H1 (cell line): ENCODE measurements at regions not wholly inside any gene's neighbourhood (a gene's known extent, or its start where the extent isn't known, plus 50 kb on each side); places are given as distances from the start of the nearest gene placed in this dataset.

Experiments used
- CTCF ChIA-PET: fragments of 300-600 bp; sonication (Branson Sonifier 250); formaldehyde crosslinking; loops from one replicate; lab custom pipeline; 2021; ENCODE audit not compliant: partially characterized antibody; lab: Charles Lee
- POLR2A ChIA-PET: fragments of 300-600 bp; sonication (Branson Sonifier 250); formaldehyde crosslinking; loops from one replicate; lab custom pipeline; 2021; ENCODE audit warnings: inconsistent platforms; ENCODE audit not compliant: partially characterized antibody; lab: Charles Lee
- DNase-seq, 2 experiments: peaks; one replicate each; pipeline versions ENCODE4 v3.0.0 to v3.0.0-alpha.2; 2010 to 2022; ENCODE audit warnings: low spot score in 2 of 2, low read depth in 1 of 2, mixed read lengths in 1 of 2
- FAIRE-seq: peaks from 2 replicates; lab custom pipeline; 2011; peaks lifted over from hg19 to GRCh38; lab: Jason Lieb, UNC
- H2AFZ ChIP-seq: 2 replicates; pipeline ENCODE4 v1.8.1; 2012; ENCODE audit warnings: low read length, inconsistent platforms
- H2AK5ac ChIP-seq: 2 replicates; pipeline ENCODE4 v1.6.1; 2013; ENCODE audit warnings: low read depth, low read length
- H2BK120ac ChIP-seq: replicated peaks from 2 replicates; pipeline ENCODE3; 2013; ENCODE audit warnings: low read depth, low read length, inconsistent platforms
- H2BK12ac ChIP-seq: 2 replicates; pipeline ENCODE4 v1.6.1; 2013; ENCODE audit warnings: low read depth, low read length
- H2BK15ac ChIP-seq: 2 replicates; pipeline ENCODE4 v1.6.1; 2013; ENCODE audit warnings: low read length
- H2BK20ac ChIP-seq: 2 replicates; pipeline ENCODE4 v1.6.1; 2013; ENCODE audit warnings: low read length
- H2BK5ac ChIP-seq: 2 replicates; pipeline ENCODE4 v1.6.1; 2013; ENCODE audit warnings: low read depth, low read length
- H3K14ac ChIP-seq: 2 replicates; pipeline ENCODE4 v1.6.1; 2013; ENCODE audit warnings: inconsistent platforms; ENCODE audit not compliant: insufficient read length
- H3K18ac ChIP-seq: 2 replicates; pipeline ENCODE4 v1.6.1; 2013; ENCODE audit warnings: low read length; ENCODE audit errors: extremely low read depth
- H3K23ac ChIP-seq: 2 replicates; pipeline ENCODE4 v1.6.1; 2013; ENCODE audit warnings: inconsistent platforms; ENCODE audit not compliant: insufficient read length
- H3K23me2 ChIP-seq: 2 replicates; pipeline ENCODE4 v1.6.1; 2013; ENCODE audit warnings: low read depth, low read length
- H3K27ac ChIP-seq: 2 replicates; pipeline ENCODE4 v1.6.1; 2011; ENCODE audit warnings: low read depth, low read length, inconsistent platforms
- H3K27me3 ChIP-seq, 4 experiments: replicated peaks in 1 of 4; 1 replicate in 1 of 4; 2 replicates in 3 of 4; pipeline versions ENCODE4 v1.6.1 to v1.8.1; 2011 to 2013; ENCODE audit warnings: low read length in 3 of 4, mild to moderate bottlenecking in 3 of 4, inconsistent platforms in 2 of 4, mixed read lengths in 2 of 4, moderate library complexity in 1 of 4; ENCODE audit not compliant: control insufficient read depth in 3 of 4, insufficient read depth in 3 of 4; ENCODE audit errors: extremely low read depth in 1 of 4
- H3K36me3 ChIP-seq, 4 experiments: 2 replicates each; pipeline versions ENCODE4 v1.6.1 to v1.8.1; 2011 to 2013; ENCODE audit warnings: mild to moderate bottlenecking in 4 of 4, low read length in 3 of 4, moderate library complexity in 2 of 4, control low read depth in 1 of 4, inconsistent platforms in 1 of 4; ENCODE audit not compliant: insufficient read depth in 4 of 4, control insufficient read depth in 2 of 4
- H3K4ac ChIP-seq: replicated peaks from 2 replicates; pipeline ENCODE3; 2013; ENCODE audit warnings: low read length, low read depth, mixed read lengths, inconsistent platforms; ENCODE audit not compliant: insufficient read length
- H3K4me1 ChIP-seq, 4 experiments: replicated peaks in 1 of 4; 1 replicate in 1 of 4; 2 replicates in 3 of 4; pipeline versions ENCODE4 v1.6.1 to v1.8.1; 2011 to 2013; ENCODE audit warnings: low read length in 3 of 4, inconsistent platforms in 2 of 4, mixed read lengths in 1 of 4; ENCODE audit not compliant: insufficient read depth in 4 of 4, control insufficient read depth in 3 of 4
- H3K4me2 ChIP-seq, 2 experiments: 2 replicates each; pipeline versions ENCODE4 v1.6.1 to v1.8.1; 2011 to 2013; ENCODE audit warnings: low read depth in 2 of 2, low read length in 2 of 2, control low read depth in 1 of 2, inconsistent platforms in 1 of 2, mild to moderate bottlenecking in 1 of 2; ENCODE audit not compliant: insufficient read depth in 1 of 2
- H3K4me3 ChIP-seq, 4 experiments: fragments of 200-600, 300-600 bp in 1 of 4; sonication (generic), shearing (Covaris generic), sonication (Bioruptor Twin) in 1 of 4; 2 replicates each; pipeline versions ENCODE4 v1.5.1 to v1.8.1; 2011 to 2016; ENCODE audit warnings: low read length in 4 of 4, low read depth in 3 of 4, control low read depth in 2 of 4, inconsistent platforms in 2 of 4, mild to moderate bottlenecking in 2 of 4, mixed read lengths in 1 of 4, moderate library complexity in 1 of 4; ENCODE audit not compliant: insufficient read depth in 2 of 4; ENCODE audit errors: extremely low read depth in 1 of 4
- H3K56ac ChIP-seq: replicated peaks from 2 replicates; pipeline ENCODE3; 2013; ENCODE audit warnings: low read depth, mild to moderate bottlenecking, mixed read lengths, low read length, inconsistent platforms; ENCODE audit not compliant: insufficient read length
- H3K79me1 ChIP-seq: 2 replicates; pipeline ENCODE4 v1.6.1; 2013; ENCODE audit warnings: low read depth, low read length, control low read depth
- H3K79me2 ChIP-seq, 2 experiments: 2 replicates each; pipeline versions ENCODE4 v1.6.1 to v1.8.1; 2012 to 2013; ENCODE audit warnings: low read length in 2 of 2, mild to moderate bottlenecking in 2 of 2, inconsistent platforms in 1 of 2; ENCODE audit not compliant: insufficient read depth in 2 of 2, control insufficient read depth in 1 of 2
- H3K9ac ChIP-seq, 4 experiments: replicated peaks in 1 of 4; 1 replicate in 1 of 4; 2 replicates in 3 of 4; pipeline versions ENCODE4 v1.6.1 to v1.8.1; 2011 to 2013; ENCODE audit warnings: low read depth in 3 of 4, low read length in 3 of 4, control low read depth in 2 of 4, mild to moderate bottlenecking in 2 of 4, moderate library complexity in 2 of 4, inconsistent platforms in 1 of 4; ENCODE audit errors: extremely low read depth in 1 of 4
- H3K9me3 ChIP-seq, 2 experiments: 2 replicates each; pipeline versions ENCODE4 v1.6.1 to v1.8.1; 2012 to 2013; ENCODE audit warnings: mild to moderate bottlenecking in 2 of 2, moderate library complexity in 2 of 2, control low read depth in 1 of 2, inconsistent platforms in 1 of 2, low read depth in 1 of 2, low read length in 1 of 2, mixed read lengths in 1 of 2; ENCODE audit not compliant: insufficient read depth in 2 of 2
- H4K20me1 ChIP-seq, 2 experiments: replicated peaks in 1 of 2; 2 replicates each; pipeline versions ENCODE3 to v1.8.1; 2011 to 2013; ENCODE audit warnings: inconsistent platforms in 2 of 2, low read length in 2 of 2, mild to moderate bottlenecking in 1 of 2; ENCODE audit not compliant: insufficient read depth in 2 of 2, control insufficient read depth in 1 of 2
- H4K5ac ChIP-seq: 2 replicates; pipeline ENCODE4 v1.6.1; 2013; ENCODE audit warnings: low read length, low read depth, mixed read lengths, inconsistent platforms; ENCODE audit not compliant: insufficient read length
- H4K8ac ChIP-seq: 2 replicates; pipeline ENCODE4 v1.8.0; 2013; ENCODE audit warnings: mild to moderate bottlenecking, moderate library complexity, low read length, inconsistent platforms; ENCODE audit not compliant: insufficient read depth; ENCODE audit errors: extremely low read depth
- H4K91ac ChIP-seq: replicated peaks from 2 replicates; pipeline ENCODE3; 2013; ENCODE audit warnings: low read length, mixed read lengths, inconsistent platforms; ENCODE audit not compliant: insufficient read length
- ASH2L ChIP-seq: fragments of 200-600, 300-600 bp; sonication (generic); IDR thresholded peaks from one replicate; pipeline ENCODE4 v1.7.1; 2017; ENCODE audit warnings: low read length
- CTBP2 ChIP-seq: IDR thresholded peaks from 2 replicates; pipeline ENCODE4 v1.7.0; 2011; ENCODE audit warnings: borderline replicate concordance, mild to moderate bottlenecking, moderate library complexity, mixed read lengths, low read length; ENCODE audit not compliant: insufficient read depth, insufficient read length
- KDM4A ChIP-seq: IDR thresholded peaks from one replicate; pipeline ENCODE4 v1.7.1; 2012; ENCODE audit warnings: low read depth, mild to moderate bottlenecking, moderate library complexity, low read length, inconsistent platforms; ENCODE audit not compliant: severe bottlenecking
- RFX5 ChIP-seq: IDR thresholded peaks from 2 replicates; pipeline ENCODE4 v1.6.1; 2011; ENCODE audit warnings: low read depth, low read length, improper control_type of control experiment, borderline replicate concordance
- SP1 ChIP-seq: IDR thresholded peaks from 2 replicates; pipeline ENCODE4 v1.6.1; 2011; ENCODE audit warnings: low read depth, low read length
- TAF1 ChIP-seq: IDR thresholded peaks from 2 replicates; pipeline ENCODE4 v1.6.1; 2011; ENCODE audit warnings: mild to moderate bottlenecking, low read depth, low read length
- TEAD4 ChIP-seq: IDR thresholded peaks from 2 replicates; pipeline ENCODE4 v1.6.1; 2012; ENCODE audit warnings: low read depth, low read length, inconsistent platforms, mixed read lengths
- WGBS, 2 experiments: shearing (Covaris generic) in 1 of 2; methylation state at CpG; one replicate each; pipeline versions ENCODE4 v1.1.6 to v1.1.7; 2013 to 2015; ENCODE audit warnings: low lambda C conversion rate in 2 of 2, mixed read lengths in 2 of 2, inconsistent platforms in 1 of 2, low coverage in 1 of 2, missing lambda C conversion rate in 1 of 2; ENCODE audit not compliant: insufficient replicate concordance in 2 of 2, insufficient coverage in 1 of 2, insufficient read length in 1 of 2; ENCODE audit errors: extremely low coverage in 1 of 2, missing lambda C conversion rate in 1 of 2; 5-methylcytosine and 5-hydroxymethylcytosine counted together

DNA sequence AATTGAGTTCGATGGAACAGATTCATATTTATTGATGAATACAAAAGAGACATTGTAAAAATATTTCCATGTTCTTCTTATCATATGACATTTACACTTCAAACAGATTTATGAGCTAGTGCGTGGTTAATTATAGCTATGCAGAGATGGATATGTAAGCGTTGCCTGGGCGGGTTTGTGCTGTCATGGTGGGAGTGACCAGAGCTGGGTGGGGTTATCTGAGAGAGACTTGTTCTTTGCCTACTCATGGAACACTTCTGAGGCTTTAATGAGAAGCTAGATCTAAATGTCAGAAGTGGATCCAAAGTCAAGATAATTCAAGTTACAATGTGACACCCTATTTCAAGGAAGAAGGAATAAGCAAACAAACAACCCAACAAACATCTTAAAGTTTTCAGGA lies 162.3 kb upstream of the ZEB2 start:
- FAIRE-seq, result peak; percentile 24
- H3K14ac ChIP-seq, result no peak overlapping the region
- TF ChIP-seq RFX5, result no peak
- no peak for TF ChIP-seq CTBP2
- TF ChIP-seq ASH2L, result no peak
- no peak for TF ChIP-seq TEAD4
- TF ChIP-seq TAF1, result no peak
- TF ChIP-seq KDM4A, result no peak
- no peak for TF ChIP-seq SP1

More for the DNA sequence above, 162.3 kb upstream of the ZEB2 start:
- Histone ChIP-seq H3K9me3 (no peaks in the 10 kb centered on the region), H4K20me1 (no peaks in the 10 kb centered on the region), H2AK5ac (no peak overlapping the region), H3K4ac (no peak overlapping the region), H2BK20ac (no peak overlapping the region), H3K4me1 (peaks cover 0 to 3% (median 0%) of the 10 kb centered on the region in 4 experiments; a peak in 1 of 7 replicates), H3K36me3 (no peaks in the 10 kb centered on the region), H2BK120ac (no peak overlapping the region), H4K91ac (no peak overlapping the region), H3K23ac (no peak overlapping the region), H3K79me2 (no peaks in the 10 kb centered on the region), H2BK15ac (no peak overlapping the region), H2BK12ac (no peak overlapping the region), H2AFZ (no peak overlapping the region), H3K4me3 (no peak overlapping the region), H3K56ac (no peak overlapping the region), H3K27ac (no peak overlapping the region), H4K5ac (no peak overlapping the region), H3K9ac (no peak overlapping the region), H3K23me2 (no peaks in the 10 kb centered on the region; the same call in 1 of the 2 replicates), H3K4me2 (no peak overlapping the region), H3K79me1 (no peaks in the 10 kb centered on the region), H2BK5ac (no peak overlapping the region), H4K8ac (no peak overlapping the region), H3K18ac (no peak overlapping the region), H3K27me3 (no peaks in the 10 kb centered on the region)
- WGBS, 2 experiments, result 87% methylated on average over 4 of the region's 4 CpGs; no CpG with 5 or more reads in 1 of the 2 experiments
- ChIA-PET CTCF (interaction anchor here (0.6 to 1.2 kb wide), 2 partner anchors 19 to 20 kb away, joined by 3 read pairs; no protein-coding TSS in a partner anchor), POLR2A (no interaction called here)
- DNase-seq, result no peak
